MM.1S (cell line): ENCODE measurements at regions not wholly inside any gene's neighbourhood (a gene's known extent, or its start where the extent isn't known, plus 50 kb on each side); places are given as distances from the start of the nearest gene placed in this dataset.

Source experiments
- DNase-seq: peaks from one replicate; pipeline ENCODE4 v3.0.0-alpha.2; 2015
- H2AFZ ChIP-seq: fragments of 300-600 bp; sonication (generic); 2 replicates; pipeline ENCODE4 v1.6.0; 2016; ENCODE audit warnings: antibody characterized with exemption, low read length
- H3F3A ChIP-seq: fragments of 300-600 bp; sonication (generic); 2 replicates; pipeline ENCODE4 v1.6.1; 2016; ENCODE audit warnings: mild to moderate bottlenecking, antibody characterized with exemption, low read length, moderate library complexity, mixed read lengths; ENCODE audit not compliant: insufficient read depth
- H3K27ac ChIP-seq: fragments of 300-600 bp; sonication (generic); 2 replicates; pipeline ENCODE4 v1.5.1; 2016; ENCODE audit warnings: mild to moderate bottlenecking, low read length
- H3K27me3 ChIP-seq: fragments of 300-600 bp; sonication (generic); replicated peaks from 2 replicates; pipeline ENCODE4 v1.6.0; 2016; ENCODE audit warnings: low read length; ENCODE audit not compliant: insufficient read depth
- H3K36me3 ChIP-seq: fragments of 300-600 bp; sonication (generic); replicated peaks from 2 replicates; pipeline ENCODE4 v1.6.1; 2016; ENCODE audit warnings: mild to moderate bottlenecking, low read length, mixed read lengths; ENCODE audit not compliant: insufficient read depth
- H3K4me1 ChIP-seq: fragments of 300-600 bp; sonication (generic); 2 replicates; pipeline ENCODE4 v1.6.1; 2016; ENCODE audit warnings: low read length, mixed read lengths
- H3K4me2 ChIP-seq: fragments of 300-600 bp; sonication (generic); 2 replicates; pipeline ENCODE4 v1.6.0; 2016; ENCODE audit warnings: low read depth, low read length
- H3K4me3 ChIP-seq: fragments of 300-600 bp; sonication (generic); 2 replicates; pipeline ENCODE4 v1.5.1; 2016; ENCODE audit warnings: low read length, mixed read lengths
- H3K79me2 ChIP-seq: fragments of 300-600 bp; sonication (generic); 2 replicates; pipeline ENCODE4 v1.6.1; 2016; ENCODE audit warnings: mixed run types, low read length, mixed read lengths
- H3K9ac ChIP-seq: fragments of 300-600 bp; sonication (generic); 2 replicates; pipeline ENCODE4 v1.6.1; 2016; ENCODE audit warnings: low read length, mixed read lengths
- H3K9me2 ChIP-seq: fragments of 300-600 bp; sonication (generic); replicated peaks from 2 replicates; pipeline ENCODE4 v1.6.1; 2016; ENCODE audit warnings: mild to moderate bottlenecking, low read length, mixed read lengths; ENCODE audit not compliant: insufficient read depth
- H3K9me3 ChIP-seq: fragments of 300-600 bp; sonication (generic); replicated peaks from 2 replicates; pipeline ENCODE4 v1.6.1; 2016; ENCODE audit warnings: mild to moderate bottlenecking, low read length, mixed read lengths; ENCODE audit not compliant: insufficient read depth
- H4K20me1 ChIP-seq: fragments of 300-600 bp; sonication (generic); 2 replicates; pipeline ENCODE4 v1.6.1; 2016; ENCODE audit warnings: mild to moderate bottlenecking, low read length, moderate library complexity, mixed read lengths; ENCODE audit not compliant: insufficient read depth
- EZH2 ChIP-seq: fragments of 300-600 bp; sonication (generic); optimal IDR thresholded peaks from 2 replicates; pipeline ENCODE3; 2017; ENCODE audit warnings: low read depth, mild to moderate bottlenecking, antibody characterized with exemption, low read length, mixed read lengths
- EZH2phosphoT487 ChIP-seq: fragments of 300-600 bp; sonication (generic); IDR thresholded peaks from 2 replicates; pipeline ENCODE4 v1.6.1; 2018; ENCODE audit warnings: antibody characterized with exemption, low read length
- TF ChIP-seq, protein P1 (sequence below): fragments of 300-600 bp; sonication (generic); IDR thresholded peaks from 2 replicates; pipeline ENCODE4 v1.5.1; 2016; ENCODE audit warnings: antibody characterized with exemption, low read length, mixed read lengths

DNA sequence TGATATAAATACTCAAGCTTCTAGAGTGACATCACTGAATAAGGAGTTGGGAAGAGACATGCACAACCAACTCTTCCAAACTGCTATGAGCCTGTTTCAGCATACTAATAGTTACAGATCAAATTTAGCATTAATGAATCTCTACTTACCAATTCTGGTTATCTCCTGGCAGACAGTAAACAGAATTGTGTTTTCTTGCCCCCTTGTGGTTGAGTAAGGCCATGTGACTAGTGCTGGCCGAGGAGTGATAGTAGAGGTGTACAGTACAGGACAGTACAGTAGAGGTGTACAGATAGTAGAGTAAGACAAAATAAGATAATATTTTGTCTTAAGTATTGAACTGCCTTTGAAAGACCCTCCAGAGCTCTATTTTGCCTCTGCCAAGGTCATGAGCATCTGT is 681.4 kb downstream of the GABRG1 start:
- Histone ChIP-seq H3K4me1 (no peaks in the 10 kb centered on the region), H3K9ac (no peak overlapping the region), H3K4me3 (no peak overlapping the region), H2AFZ (no peak overlapping the region), H3K36me3 (no peaks in the 10 kb centered on the region), H3K79me2 (no peaks in the 10 kb centered on the region), H3F3A (no peaks in the 10 kb centered on the region), H3K27ac (no peak overlapping the region), H3K9me2 (no peaks in the 10 kb centered on the region), H3K4me2 (no peak overlapping the region), H4K20me1 (no peaks in the 10 kb centered on the region), H3K27me3 (no peaks in the 10 kb centered on the region), H3K9me3 (no peaks in the 10 kb centered on the region)
- TF ChIP-seq, protein P1, sequence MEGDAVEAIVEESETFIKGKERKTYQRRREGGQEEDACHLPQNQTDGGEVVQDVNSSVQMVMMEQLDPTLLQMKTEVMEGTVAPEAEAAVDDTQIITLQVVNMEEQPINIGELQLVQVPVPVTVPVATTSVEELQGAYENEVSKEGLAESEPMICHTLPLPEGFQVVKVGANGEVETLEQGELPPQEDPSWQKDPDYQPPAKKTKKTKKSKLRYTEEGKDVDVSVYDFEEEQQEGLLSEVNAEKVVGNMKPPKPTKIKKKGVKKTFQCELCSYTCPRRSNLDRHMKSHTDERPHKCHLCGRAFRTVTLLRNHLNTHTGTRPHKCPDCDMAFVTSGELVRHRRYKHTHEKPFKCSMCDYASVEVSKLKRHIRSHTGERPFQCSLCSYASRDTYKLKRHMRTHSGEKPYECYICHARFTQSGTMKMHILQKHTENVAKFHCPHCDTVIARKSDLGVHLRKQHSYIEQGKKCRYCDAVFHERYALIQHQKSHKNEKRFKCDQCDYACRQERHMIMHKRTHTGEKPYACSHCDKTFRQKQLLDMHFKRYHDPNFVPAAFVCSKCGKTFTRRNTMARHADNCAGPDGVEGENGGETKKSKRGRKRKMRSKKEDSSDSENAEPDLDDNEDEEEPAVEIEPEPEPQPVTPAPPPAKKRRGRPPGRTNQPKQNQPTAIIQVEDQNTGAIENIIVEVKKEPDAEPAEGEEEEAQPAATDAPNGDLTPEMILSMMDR = peak; percentile 62
- no peak for TF ChIP-seq EZH2phosphoT487
- peak; percentile 46 for DNase-seq

DNA sequence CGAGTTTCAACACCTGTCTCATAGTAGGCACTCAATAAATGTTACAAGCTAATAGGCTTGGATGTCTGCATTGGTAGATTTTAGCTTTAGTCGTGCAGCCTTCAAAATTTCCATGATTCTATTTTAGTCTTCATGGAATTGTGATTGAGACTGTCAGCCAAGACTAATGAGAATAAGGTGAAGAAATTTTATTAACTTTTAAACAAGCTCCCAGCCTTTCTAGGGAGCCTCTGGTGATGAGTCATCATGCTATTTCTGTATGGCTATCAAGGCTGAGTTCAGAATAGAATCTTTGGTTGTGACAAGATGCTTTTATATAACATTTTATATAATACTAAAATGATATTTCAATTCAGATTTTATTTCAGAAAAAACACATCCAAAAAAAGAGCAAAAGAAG is 685.8 kb downstream of the GABRG1 start:
- Histone ChIP-seq H3F3A (no peaks in the 10 kb centered on the region), H3K27ac (no peak overlapping the region)
- no peak for DNase-seq

DNA sequence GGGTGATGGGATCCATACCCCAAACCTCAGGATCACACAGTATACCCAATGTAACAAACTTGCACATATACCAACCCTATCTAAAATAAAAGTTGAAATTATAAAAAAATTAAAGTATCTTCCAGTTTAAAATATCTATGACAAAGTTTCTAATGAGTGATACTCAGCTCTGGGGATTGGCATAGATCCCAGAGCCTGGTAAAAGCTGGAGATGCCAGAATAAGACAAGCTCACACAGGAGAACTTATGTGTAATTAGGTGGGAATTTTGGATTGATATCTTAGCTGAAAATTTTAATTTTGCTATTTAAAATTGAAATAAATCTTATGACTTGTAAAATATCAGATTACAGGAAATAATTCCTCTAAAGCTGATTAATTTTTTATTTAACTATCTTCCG is 686.5 kb downstream of the GABRG1 start:
- no peaks in the 10 kb centered on the region for H3F3A ChIP-seq
- H3K9me3 ChIP-seq = no peaks in the 10 kb centered on the region
- H2AFZ ChIP-seq = no peak overlapping the region
- H4K20me1 ChIP-seq = no peaks in the 10 kb centered on the region
- no peak overlapping the region for H3K4me3 ChIP-seq
- no peaks in the 10 kb centered on the region for H3K27me3 ChIP-seq
- H3K4me1 ChIP-seq = no peaks in the 10 kb centered on the region
- H3K79me2 ChIP-seq = no peaks in the 10 kb centered on the region
- DNase-seq = no peak
- no peak overlapping the region for H3K4me2 ChIP-seq
- no peaks in the 10 kb centered on the region for H3K9me2 ChIP-seq
- no peaks in the 10 kb centered on the region for H3K36me3 ChIP-seq
- H3K9ac ChIP-seq = no peak overlapping the region
- H3K27ac ChIP-seq = no peak overlapping the region
- TF ChIP-seq EZH2 = no peak
- no peak for TF ChIP-seq EZH2phosphoT487
- TF ChIP-seq, protein P1 = no peak

More for the DNA sequence above, 685.8 kb downstream of the GABRG1 start:
- Histone ChIP-seq H3K27me3 (no peaks in the 10 kb centered on the region), H3K36me3 (no peaks in the 10 kb centered on the region), H2AFZ (no peak overlapping the region), H3K4me2 (no peak overlapping the region), H3K4me1 (no peaks in the 10 kb centered on the region), H3K9me2 (no peaks in the 10 kb centered on the region), H3K79me2 (no peaks in the 10 kb centered on the region), H3K4me3 (no peak overlapping the region), H3K9ac (no peak overlapping the region), H4K20me1 (no peaks in the 10 kb centered on the region), H3K9me3 (no peaks in the 10 kb centered on the region)
- TF ChIP-seq, protein P1 = no peak
- no peak for TF ChIP-seq EZH2
- TF ChIP-seq EZH2phosphoT487 = no peak

- TF ChIP-seq EZH2 (no peak), EZH2phosphoT487 (no peak)
- TF ChIP-seq, protein P1 = no peak
- Histone ChIP-seq H2AFZ (no peak overlapping the region), H3K9me3 (no peaks in the 10 kb centered on the region), H3K9me2 (no peaks in the 10 kb centered on the region), H3K4me1 (no peaks in the 10 kb centered on the region), H3K4me2 (no peak overlapping the region), H4K20me1 (no peaks in the 10 kb centered on the region), H3K27ac (no peak overlapping the region), H3F3A (no peaks in the 10 kb centered on the region), H3K79me2 (no peaks in the 10 kb centered on the region), H3K4me3 (no peak overlapping the region), H3K9ac (no peak overlapping the region), H3K36me3 (no peaks in the 10 kb centered on the region), H3K27me3 (no peaks in the 10 kb centered on the region)
- DNase-seq = no peak
Measured at GRCh38 chr4:45425135-45425534, 698.7 kb downstream of the GABRG1 start.
